ENCODE measurements at regions not wholly inside any gene's neighbourhood (a gene's known extent, or its start where the extent isn't known, plus 50 kb on each side); places are given as distances from the start of the nearest gene placed in this dataset.

- TF ChIP-seq FOXK2 (IDR thresholded peaks at IDR 0.05) (no peak), NFRKB (IDR thresholded peaks at IDR 0.05) (no peak), FOXM1 (IDR thresholded peaks at IDR 0.05; ENCODE audit: borderline replicate concordance) (no peak), ELF4 (IDR thresholded peaks at IDR 0.05) (no peak), SUZ12 (IDR thresholded peaks at IDR 0.05) (no peak), BHLHE40 (IDR thresholded peaks at IDR 0.05; ENCODE audit: borderline replicate concordance) (no peak), FOXA1 (IDR thresholded peaks at IDR 0.05) (no peak), TARDBP (IDR thresholded peaks at IDR 0.05) (no peak), ZNF384 (IDR thresholded peaks at IDR 0.05) (no peak), PKNOX1 (IDR thresholded peaks at IDR 0.05) (no peak), SP1 (IDR thresholded peaks at IDR 0.05) (no peak), HDGF (IDR thresholded peaks at IDR 0.05; ENCODE audit: borderline replicate concordance) (no peak)
Measured at GRCh38 chr17:12376276-12376675, 289.4 kb upstream of the MYOCD start.
